Neural cell (in vitro differentiated cells): ENCODE measurements at regions not wholly inside any gene's neighbourhood (a gene's known extent, or its start where the extent isn't known, plus 50 kb on each side); places are given as distances from the start of the nearest gene placed in this dataset.

Experiments used
- H2AFZ ChIP-seq: fragments of 200-600, 300-800 bp; sonication (generic), shearing (Covaris generic); 2 replicates; pipeline ENCODE4 v1.6.0; 2014; ENCODE audit warnings: low read depth, mild to moderate bottlenecking, antibody characterized with exemption, low read length, moderate library complexity
- H3F3A ChIP-seq: fragments of 200-600 bp; shearing (Covaris generic); 2 replicates; pipeline ENCODE4 v1.6.1; 2016; ENCODE audit warnings: mild to moderate bottlenecking, moderate library complexity, mixed read lengths, antibody characterized with exemption, low read length; ENCODE audit not compliant: insufficient read depth, poor library complexity, severe bottlenecking
- H3K27ac ChIP-seq: fragments of 200-600, 300-800 bp; sonication (generic), shearing (Covaris generic); 2 replicates; pipeline ENCODE4 v1.5.1; 2014; ENCODE audit warnings: mild to moderate bottlenecking, low read length, moderate library complexity
- H3K27me3 ChIP-seq: fragments of 300-800, 200-600 bp; sonication (generic), shearing (Covaris generic); 2 replicates; pipeline ENCODE4 v1.6.0; 2014; ENCODE audit warnings: mild to moderate bottlenecking, low read depth, low read length, moderate library complexity; ENCODE audit not compliant: insufficient read depth
- H3K36me3 ChIP-seq: fragments of 300-800, 200-600 bp; sonication (generic), shearing (Covaris generic); 2 replicates; pipeline ENCODE4 v1.5.1; 2014; ENCODE audit warnings: mild to moderate bottlenecking, antibody characterized with exemption, low read length, moderate library complexity; ENCODE audit not compliant: insufficient read depth
- H3K4me2 ChIP-seq: fragments of 300-800, 200-600 bp; sonication (generic), shearing (Covaris generic); 2 replicates; pipeline ENCODE4 v1.6.0; 2014; ENCODE audit warnings: mild to moderate bottlenecking, low read length
- H3K4me3 ChIP-seq: fragments of 300-800, 200-600 bp; sonication (generic), shearing (Covaris generic); 2 replicates; pipeline ENCODE4 v1.5.1; 2014; ENCODE audit warnings: mild to moderate bottlenecking, low read length, moderate library complexity
- H3K79me2 ChIP-seq: fragments of 200-600 bp; shearing (Covaris generic); replicated peaks from 2 replicates; pipeline ENCODE4 v1.6.0; 2014; ENCODE audit warnings: mild to moderate bottlenecking, low read length, moderate library complexity; ENCODE audit not compliant: insufficient read depth
- H3K9ac ChIP-seq: fragments of 300-800, 200-600 bp; sonication (generic), shearing (Covaris generic); 2 replicates; pipeline ENCODE4 v1.6.1; 2016; ENCODE audit warnings: mild to moderate bottlenecking, low read length, mixed read lengths
- H3K9me2 ChIP-seq: fragments of 200-600 bp; shearing (Covaris generic); 2 replicates; pipeline ENCODE4 v1.6.1; 2016; ENCODE audit warnings: mild to moderate bottlenecking, low read length, mixed read lengths; ENCODE audit not compliant: insufficient read depth
- H3K9me3 ChIP-seq: fragments of 200-600, 300-800 bp; sonication (generic), shearing (Covaris generic); 2 replicates; pipeline ENCODE4 v1.6.1; 2016; ENCODE audit warnings: mild to moderate bottlenecking, mixed run types, low read length, moderate library complexity, mixed read lengths
- H4K20me1 ChIP-seq: fragments of 200-600 bp; shearing (Covaris generic); 2 replicates; pipeline ENCODE4 v1.6.1; 2016; ENCODE audit warnings: mild to moderate bottlenecking, mixed run types; ENCODE audit not compliant: insufficient read depth
- CTCF ChIP-seq: fragments of 450-650 bp; IDR thresholded peaks from 2 replicates; pipeline ENCODE4 v1.5.1; 2014; ENCODE audit warnings: antibody characterized with exemption, mild to moderate bottlenecking, moderate library complexity; ENCODE audit not compliant: poor library complexity, severe bottlenecking
- EP300 ChIP-seq: fragments of 450-650 bp; conservative IDR thresholded peaks from 2 replicates; pipeline ENCODE4 v1.6.1; 2014; ENCODE audit warnings: antibody characterized with exemption, mild to moderate bottlenecking, moderate library complexity; ENCODE audit not compliant: poor library complexity, severe bottlenecking
- EZH2 ChIP-seq: fragments of 200-600, 300-800 bp; shearing (Covaris generic), sonication (generic); IDR thresholded peaks from 2 replicates; pipeline ENCODE4 v1.6.1; 2014; ENCODE audit warnings: antibody characterized with exemption, low read length, borderline replicate concordance, mild to moderate bottlenecking; ENCODE audit not compliant: insufficient read depth, poor library complexity, severe bottlenecking
- MXI1 ChIP-seq: fragments of 450-650 bp; conservative IDR thresholded peaks from 2 replicates; pipeline ENCODE4 v1.6.1; 2014; ENCODE audit warnings: antibody characterized with exemption, mild to moderate bottlenecking; ENCODE audit not compliant: poor library complexity, severe bottlenecking
- POLR2AphosphoS5 ChIP-seq: IDR thresholded peaks from 2 replicates; pipeline ENCODE4 v1.6.1; 2012
- REST ChIP-seq: IDR thresholded peaks from 2 replicates; pipeline ENCODE4 v1.6.1; 2012; ENCODE audit warnings: borderline replicate concordance
- TAF1 ChIP-seq: IDR thresholded peaks from 2 replicates; pipeline ENCODE4 v1.6.1; 2012; ENCODE audit warnings: low read depth

GRCh38 chr6:105978974-105979373 is 107.2 kb upstream of the PRDM1 start:
- H3K79me2 ChIP-seq = no peaks in the 10 kb centered on the region
- no peak overlapping the region for H3K27ac ChIP-seq
- no peaks in the 10 kb centered on the region for H3K36me3 ChIP-seq
- no peaks in the 10 kb centered on the region for H4K20me1 ChIP-seq
- peaks cover 9% of the 10 kb centered on the region for H3K9me3 ChIP-seq
- TF ChIP-seq EP300 (no peak), TAF1 (no peak), MXI1 (no peak)
- no peaks in the 10 kb centered on the region for H3F3A ChIP-seq
- no peak overlapping the region for H3K9ac ChIP-seq
- H3K4me3 ChIP-seq = no peak overlapping the region
- no peak overlapping the region for H3K4me2 ChIP-seq
- no peak overlapping the region for H2AFZ ChIP-seq
- no peaks in the 10 kb centered on the region for H3K9me2 ChIP-seq
- H3K27me3 ChIP-seq = peaks cover 36% of the 10 kb centered on the region

GRCh38 chr6:105977934-105978504 is 108.1 kb upstream of the PRDM1 start:
- H4K20me1 ChIP-seq = no peaks in the 10 kb centered on the region
- H3K79me2 ChIP-seq = no peaks in the 10 kb centered on the region
- no peak overlapping the region for H2AFZ ChIP-seq
- H3K27ac ChIP-seq = no peak overlapping the region
- H3K36me3 ChIP-seq = no peaks in the 10 kb centered on the region
- H3K9me3 ChIP-seq = peaks cover 9% of the 10 kb centered on the region
- no peaks in the 10 kb centered on the region for H3K9me2 ChIP-seq
- no peak for TF ChIP-seq TAF1
- no peak for TF ChIP-seq EP300
- no peak for TF ChIP-seq MXI1
- H3F3A ChIP-seq = no peaks in the 10 kb centered on the region
- H3K9ac ChIP-seq = no peak overlapping the region
- H3K27me3 ChIP-seq = peaks cover 28% of the 10 kb centered on the region
- H3K4me3 ChIP-seq = no peak overlapping the region
- H3K4me2 ChIP-seq = no peak overlapping the region

GRCh38 chr6:105974986-105975385 is 111.2 kb upstream of the PRDM1 start:
- Histone ChIP-seq H4K20me1 (no peaks in the 10 kb centered on the region), H3K4me3 (no peak overlapping the region), H3K36me3 (no peaks in the 10 kb centered on the region), H3K79me2 (no peaks in the 10 kb centered on the region), H3K4me2 (no peak overlapping the region), H3K27ac (no peak overlapping the region), H2AFZ (no peak overlapping the region), H3K9me3 (no peaks in the 10 kb centered on the region), H3F3A (no peaks in the 10 kb centered on the region), H3K27me3 (no peaks in the 10 kb centered on the region), H3K9me2 (no peaks in the 10 kb centered on the region), H3K9ac (no peak overlapping the region)
- TF ChIP-seq CTCF (no peak), EZH2 (no peak), EP300 (no peak), POLR2AphosphoS5 (no peak), MXI1 (no peak), REST (no peak)
